A549 (cell line): ENCODE measurements at regions not wholly inside any gene's neighbourhood (a gene's known extent, or its start where the extent isn't known, plus 50 kb on each side); places are given as distances from the start of the nearest gene placed in this dataset.
A peak's percentile ranks its signal among the peaks of the same experiment; 100 is the strongest.

ENCODE experiments used
- ESRRA ChIP-seq: fragments of 150-350 bp; IDR thresholded peaks from 2 replicates; pipeline ENCODE4 v1.6.1; 2014; ENCODE audit warnings: mild to moderate bottlenecking, low read length, borderline replicate concordance
- MAX ChIP-seq: IDR thresholded peaks from 2 replicates; pipeline ENCODE4 v1.6.1; 2012
- NFE2L2 ChIP-seq: fragments of 150-350 bp; conservative IDR thresholded peaks from 2 replicates; pipeline ENCODE4 v1.6.1; 2014; ENCODE audit warnings: low read length
- REST ChIP-seq: fragments of 200-600 bp; sonication (generic); IDR thresholded peaks from 2 replicates; pipeline ENCODE4 v1.6.1; 2016; ENCODE audit warnings: antibody characterized with exemption, mild to moderate bottlenecking, moderate library complexity

- peak; percentile 30; the same call in 1 of the 2 replicates for TF ChIP-seq MAX
- no peak for TF ChIP-seq ESRRA
- TF ChIP-seq REST: no peak
- no peak for TF ChIP-seq NFE2L2
Observed at GRCh38 chr2:10514743-10515142, 66.6 kb upstream of the ODC1 start.
